ENCODE measurements at regions not wholly inside any gene's neighbourhood (a gene's known extent, or its start where the extent isn't known, plus 50 kb on each side); places are given as distances from the start of the nearest gene placed in this dataset.

GRCh38 chr4:114180481-114180880, 201.0 kb upstream of the ARSJ start:
- peak; percentile 86 for DNase-seq

GRCh38 chr4:114184901-114185300, 205.5 kb upstream of the ARSJ start:
- no peak for DNase-seq

- DNase-seq, result no peak
Observed at GRCh38 chr4:114187592-114187991, 208.1 kb upstream of the ARSJ start.

GRCh38 chr4:114191496-114191895, 212.0 kb upstream of the ARSJ start:
- no peak for DNase-seq

- no peak for DNase-seq
Observed at GRCh38 chr4:114192854-114193253, 213.4 kb upstream of the ARSJ start.

GRCh38 chr4:114193624-114194399, 214.4 kb upstream of the ARSJ start:
- DNase-seq, result no peak

- DNase-seq, result no peak
Observed at GRCh38 chr4:114196606-114197005, 217.2 kb upstream of the ARSJ start.

- DNase-seq, result no peak
Observed at GRCh38 chr4:114200026-114200425, 220.6 kb upstream of the ARSJ start.

- DNase-seq, result no peak
Observed at GRCh38 chr4:114205261-114205660, 225.8 kb upstream of the ARSJ start.

GRCh38 chr4:114208574-114209151, 229.2 kb upstream of the ARSJ start:
- DNase-seq, result peak; percentile 81

GRCh38 chr4:114209584-114209983, 230.1 kb upstream of the ARSJ start:
- DNase-seq, result no peak

- no peak for DNase-seq
Observed at GRCh38 chr4:114211556-114211955, 232.1 kb upstream of the ARSJ start.

GRCh38 chr4:114217150-114217817, 237.8 kb upstream of the ARSJ start:
- no peak for DNase-seq

GRCh38 chr4:114223580-114223979, 244.1 kb upstream of the ARSJ start:
- DNase-seq, result no peak

- no peak for DNase-seq
Observed at GRCh38 chr4:114225436-114225835, 246.0 kb upstream of the ARSJ start.

- DNase-seq, result no peak
Observed at GRCh38 chr4:114226179-114226578, 246.7 kb upstream of the ARSJ start.

GRCh38 chr4:114226968-114227760, 247.7 kb upstream of the ARSJ start:
- peak; percentile 42 for DNase-seq

GRCh38 chr4:114229706-114230105, 250.3 kb upstream of the ARSJ start:
- no peak for DNase-seq

GRCh38 chr4:114236171-114236769, 256.8 kb upstream of the ARSJ start:
- DNase-seq, result no peak

- no peak for DNase-seq
Observed at GRCh38 chr4:114237997-114238396, 258.6 kb upstream of the ARSJ start.

GRCh38 chr4:114249561-114249960, 270.1 kb upstream of the ARSJ start:
- no peak for DNase-seq

GRCh38 chr4:114249976-114250375, 270.5 kb upstream of the ARSJ start:
- DNase-seq, result no peak

GRCh38 chr4:114250439-114250891, 271.0 kb upstream of the ARSJ start:
- peak; percentile 77 for DNase-seq

Data from fibroblast of skin of back (primary cell).